HEK293 (cell line): ENCODE measurements at regions not wholly inside any gene's neighbourhood (a gene's known extent, or its start where the extent isn't known, plus 50 kb on each side); places are given as distances from the start of the nearest gene placed in this dataset.
"Not testable (repeated sequence)": the region's sequence is repeated elsewhere in the genome, so short reads cannot be mapped to it uniquely, and the experiment has no call there.

Source experiments
- CTCF ChIA-PET: fragments of 350-600 bp; formaldehyde crosslinking; extraction: SDS; loops from one replicate; lab custom pipeline; 2021; ENCODE audit warnings: antibody characterized with exemption; lab: Yijun Ruan, JAX
- POLR2A ChIA-PET: fragments of 300-600 bp; formaldehyde crosslinking; extraction: SDS; loops from one replicate; lab custom pipeline; 2020; ENCODE audit warnings: antibody characterized with exemption, inconsistent platforms; lab: Yijun Ruan, JAX
- H3K27ac ChIP-seq: fragments of 200-500 bp; sonication (Bioruptor generic); 2 replicates; pipeline ENCODE4 v1.5.1; 2014; ENCODE audit warnings: low read depth, low read length, control low read depth, inconsistent platforms; ENCODE audit errors: extremely low read depth
- H3K36me3 ChIP-seq, 2 experiments: fragments of 200-500 bp in 1 of 2; sonication (Bioruptor generic) in 1 of 2; 1 replicate in 1 of 2; 2 replicates in 1 of 2; pipeline ENCODE4 v1.5.1; 2014 to 2017; ENCODE audit warnings: inconsistent platforms in 2 of 2, low read length in 2 of 2; ENCODE audit not compliant: control insufficient read depth in 2 of 2, insufficient read depth in 1 of 2
- H3K4me1 ChIP-seq: fragments of 200-500 bp; sonication (Bioruptor generic); 2 replicates; pipeline ENCODE4 v1.5.1; 2014; ENCODE audit warnings: mild to moderate bottlenecking, low read length, inconsistent platforms; ENCODE audit not compliant: control insufficient read depth, insufficient read depth
- H3K4me3 ChIP-seq: 2 replicates; pipeline ENCODE4 v1.5.1; 2011; ENCODE audit warnings: low read depth, mild to moderate bottlenecking, control low read depth, low read length, moderate library complexity
- H3K9me3 ChIP-seq: fragments of 200-500 bp; sonication (Bioruptor generic); 2 replicates; pipeline ENCODE4 v1.5.1; 2014; ENCODE audit warnings: low read depth, low read length, inconsistent platforms; ENCODE audit not compliant: control insufficient read depth, insufficient read depth
- GFI1B ChIP-seq: fragments of 450-650 bp; formaldehyde crosslinking; IDR thresholded peaks from 2 replicates; pipeline ENCODE4 v1.5.1; 2016; ENCODE audit warnings: missing biosample characterization, missing genetic modification characterization
- GLI4 ChIP-seq: fragments of 450-650 bp; formaldehyde crosslinking; IDR thresholded peaks from 2 replicates; pipeline ENCODE4 v1.5.1; 2016; ENCODE audit warnings: missing biosample characterization, missing genetic modification characterization
- IKZF3 ChIP-seq: fragments of 450-650 bp; IDR thresholded peaks from 2 replicates; pipeline ENCODE4 v1.5.0; 2018; ENCODE audit warnings: missing biosample characterization, mild to moderate bottlenecking, missing genetic modification characterization, moderate library complexity
- SP7 ChIP-seq: fragments of 450-650 bp; formaldehyde crosslinking; IDR thresholded peaks from 2 replicates; pipeline ENCODE4 v1.5.1; 2016; ENCODE audit warnings: missing biosample characterization, missing genetic modification characterization
- ZNF133 ChIP-seq: fragments of 450-650 bp; formaldehyde crosslinking; IDR thresholded peaks from 2 replicates; pipeline ENCODE4 v1.5.1; 2016; ENCODE audit warnings: missing biosample characterization, missing genetic modification characterization
- ZNF157 ChIP-seq: fragments of 450-650 bp; formaldehyde crosslinking; IDR thresholded peaks from 2 replicates; pipeline ENCODE4 v1.5.1; 2016; ENCODE audit warnings: missing biosample characterization, missing genetic modification characterization
- ZNF16 ChIP-seq: fragments of 450-650 bp; formaldehyde crosslinking; IDR thresholded peaks from 2 replicates; pipeline ENCODE4 v1.5.1; 2016; ENCODE audit warnings: low read depth, missing biosample characterization, missing genetic modification characterization
- ZNF324 ChIP-seq: fragments of 450-650 bp; formaldehyde crosslinking; IDR thresholded peaks from 2 replicates; pipeline ENCODE4 v1.5.1; 2016; ENCODE audit warnings: missing biosample characterization, missing genetic modification characterization
- ZNF335 ChIP-seq: fragments of 450-650 bp; formaldehyde crosslinking; conservative IDR thresholded peaks from 2 replicates; pipeline ENCODE4 v1.5.1; 2016; ENCODE audit warnings: missing biosample characterization, missing genetic modification characterization
- ZNF416 ChIP-seq: fragments of 450-650 bp; formaldehyde crosslinking; IDR thresholded peaks from 2 replicates; pipeline ENCODE4 v1.5.1; 2016; ENCODE audit warnings: missing biosample characterization, missing genetic modification characterization
- ZNF433 ChIP-seq: fragments of 450-650 bp; formaldehyde crosslinking; IDR thresholded peaks from 2 replicates; pipeline ENCODE4 v1.5.1; 2016; ENCODE audit warnings: missing biosample characterization, missing genetic modification characterization, low read depth
- ZNF621 ChIP-seq: fragments of 450-650 bp; formaldehyde crosslinking; IDR thresholded peaks from 2 replicates; pipeline ENCODE4 v1.5.1; 2017; ENCODE audit warnings: missing biosample characterization, missing genetic modification characterization
- ZNF76 ChIP-seq: fragments of 450-650 bp; formaldehyde crosslinking; IDR thresholded peaks from 2 replicates; pipeline ENCODE4; 2016; ENCODE audit warnings: low read depth, missing biosample characterization, missing genetic modification characterization, borderline replicate concordance
- ZNF785 ChIP-seq: fragments of 450-650 bp; formaldehyde crosslinking; IDR thresholded peaks from 2 replicates; pipeline ENCODE4 v1.5.1; 2016; ENCODE audit warnings: missing biosample characterization, missing genetic modification characterization
- ZSCAN23 ChIP-seq: fragments of 450-650 bp; formaldehyde crosslinking; IDR thresholded peaks from 2 replicates; pipeline ENCODE4 v1.5.1; 2016; ENCODE audit warnings: missing biosample characterization, missing genetic modification characterization
- ZXDB ChIP-seq: fragments of 450-650 bp; formaldehyde crosslinking; IDR thresholded peaks from 2 replicates; pipeline ENCODE4 v1.5.1; 2016; ENCODE audit warnings: missing biosample characterization, missing genetic modification characterization
- TF ChIP-seq, protein P1 (sequence below): fragments of 450-650 bp; formaldehyde crosslinking; IDR thresholded peaks from 2 replicates; pipeline ENCODE4 v1.5.1; 2016; ENCODE audit warnings: missing biosample characterization, missing genetic modification characterization
- TF ChIP-seq, protein P2 (sequence below): fragments of 450-650 bp; formaldehyde crosslinking; IDR thresholded peaks from 2 replicates; pipeline ENCODE4 v1.5.1; 2016; ENCODE audit warnings: missing biosample characterization, missing genetic modification characterization
- TF ChIP-seq, protein P3 (sequence below): IDR thresholded peaks from 2 replicates; pipeline ENCODE4 v1.6.1; 2011; ENCODE audit warnings: mild to moderate bottlenecking, low read depth, low read length, borderline replicate concordance

DNA sequence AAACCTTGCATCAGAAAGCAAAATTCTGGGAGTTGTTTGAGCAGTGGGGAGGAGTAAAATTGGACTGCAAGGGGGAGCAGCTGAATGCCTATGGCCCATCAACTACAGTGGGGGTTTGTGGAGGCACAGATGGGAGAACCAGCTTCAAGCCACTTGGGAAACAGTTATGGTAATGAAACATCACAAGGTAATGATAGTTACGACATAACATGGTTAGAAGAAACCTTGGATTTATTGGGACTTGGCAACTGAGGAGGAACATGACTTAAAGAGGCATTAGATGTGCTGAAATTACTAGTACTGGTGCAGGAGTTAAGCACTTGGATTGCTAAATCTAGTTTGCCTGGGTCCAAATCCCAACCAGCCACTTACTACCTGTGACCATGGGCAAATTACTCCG is 868.4 kb downstream of the KCNMA1 start:
- ChIA-PET POLR2A (no interaction called here), CTCF (no interaction called here)
- H3K9me3 ChIP-seq, result peaks cover 1% of the 10 kb centered on the region; the same call in 1 of the 2 replicates
- H3K4me3 ChIP-seq, result no peak overlapping the region
- H3K27ac ChIP-seq, result no peak overlapping the region
- H3K36me3 ChIP-seq, result no peaks in the 10 kb centered on the region
- H3K4me1 ChIP-seq, result no peaks in the 10 kb centered on the region
- TF ChIP-seq, protein P1, sequence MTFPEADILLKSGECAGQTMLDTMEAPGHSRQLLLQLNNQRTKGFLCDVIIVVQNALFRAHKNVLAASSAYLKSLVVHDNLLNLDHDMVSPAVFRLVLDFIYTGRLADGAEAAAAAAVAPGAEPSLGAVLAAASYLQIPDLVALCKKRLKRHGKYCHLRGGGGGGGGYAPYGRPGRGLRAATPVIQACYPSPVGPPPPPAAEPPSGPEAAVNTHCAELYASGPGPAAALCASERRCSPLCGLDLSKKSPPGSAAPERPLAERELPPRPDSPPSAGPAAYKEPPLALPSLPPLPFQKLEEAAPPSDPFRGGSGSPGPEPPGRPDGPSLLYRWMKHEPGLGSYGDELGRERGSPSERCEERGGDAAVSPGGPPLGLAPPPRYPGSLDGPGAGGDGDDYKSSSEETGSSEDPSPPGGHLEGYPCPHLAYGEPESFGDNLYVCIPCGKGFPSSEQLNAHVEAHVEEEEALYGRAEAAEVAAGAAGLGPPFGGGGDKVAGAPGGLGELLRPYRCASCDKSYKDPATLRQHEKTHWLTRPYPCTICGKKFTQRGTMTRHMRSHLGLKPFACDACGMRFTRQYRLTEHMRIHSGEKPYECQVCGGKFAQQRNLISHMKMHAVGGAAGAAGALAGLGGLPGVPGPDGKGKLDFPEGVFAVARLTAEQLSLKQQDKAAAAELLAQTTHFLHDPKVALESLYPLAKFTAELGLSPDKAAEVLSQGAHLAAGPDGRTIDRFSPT (tag by site-specific recombination), result no peak
- no peak for TF ChIP-seq ZNF324 (tag by site-specific recombination)

DNA sequence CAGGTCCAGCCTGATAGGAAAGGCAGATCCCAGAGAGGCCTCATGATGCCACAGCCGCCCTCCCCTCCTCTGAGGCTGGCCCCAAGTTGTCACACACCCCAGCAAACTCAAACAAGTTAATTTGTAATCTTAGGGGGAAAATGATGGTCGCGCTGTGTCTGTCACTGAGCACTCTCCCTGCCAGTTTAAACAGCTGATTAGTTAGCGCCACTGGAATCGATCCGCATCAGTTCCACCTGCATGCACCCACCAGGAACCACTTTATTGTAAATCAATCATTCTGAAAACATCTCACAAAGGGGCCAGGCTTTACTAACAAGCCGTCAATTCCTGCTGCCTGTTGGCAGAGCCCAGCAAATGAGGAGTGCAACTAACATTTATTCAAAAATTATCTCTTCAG is 870.9 kb downstream of the KCNMA1 start:
- Histone ChIP-seq H3K4me3 (no peak overlapping the region), H3K27ac (no peak overlapping the region), H3K36me3 (no peaks in the 10 kb centered on the region), H3K4me1 (no peaks in the 10 kb centered on the region), H3K9me3 (no peaks in the 10 kb centered on the region)
- ChIA-PET CTCF (no interaction called here), POLR2A (no interaction called here)
- TF ChIP-seq ZXDB (tag by site-specific recombination) (no peak), GFI1B (tag by site-specific recombination) (no peak), GLI4 (tag by site-specific recombination) (no peak), ZNF133 (no peak), ZNF16 (no peak), ZNF416 (tag by site-specific recombination) (no peak), ZNF433 (tag by site-specific recombination) (no peak), ZSCAN23 (tag by site-specific recombination) (no peak)
- TF ChIP-seq, protein P2, sequence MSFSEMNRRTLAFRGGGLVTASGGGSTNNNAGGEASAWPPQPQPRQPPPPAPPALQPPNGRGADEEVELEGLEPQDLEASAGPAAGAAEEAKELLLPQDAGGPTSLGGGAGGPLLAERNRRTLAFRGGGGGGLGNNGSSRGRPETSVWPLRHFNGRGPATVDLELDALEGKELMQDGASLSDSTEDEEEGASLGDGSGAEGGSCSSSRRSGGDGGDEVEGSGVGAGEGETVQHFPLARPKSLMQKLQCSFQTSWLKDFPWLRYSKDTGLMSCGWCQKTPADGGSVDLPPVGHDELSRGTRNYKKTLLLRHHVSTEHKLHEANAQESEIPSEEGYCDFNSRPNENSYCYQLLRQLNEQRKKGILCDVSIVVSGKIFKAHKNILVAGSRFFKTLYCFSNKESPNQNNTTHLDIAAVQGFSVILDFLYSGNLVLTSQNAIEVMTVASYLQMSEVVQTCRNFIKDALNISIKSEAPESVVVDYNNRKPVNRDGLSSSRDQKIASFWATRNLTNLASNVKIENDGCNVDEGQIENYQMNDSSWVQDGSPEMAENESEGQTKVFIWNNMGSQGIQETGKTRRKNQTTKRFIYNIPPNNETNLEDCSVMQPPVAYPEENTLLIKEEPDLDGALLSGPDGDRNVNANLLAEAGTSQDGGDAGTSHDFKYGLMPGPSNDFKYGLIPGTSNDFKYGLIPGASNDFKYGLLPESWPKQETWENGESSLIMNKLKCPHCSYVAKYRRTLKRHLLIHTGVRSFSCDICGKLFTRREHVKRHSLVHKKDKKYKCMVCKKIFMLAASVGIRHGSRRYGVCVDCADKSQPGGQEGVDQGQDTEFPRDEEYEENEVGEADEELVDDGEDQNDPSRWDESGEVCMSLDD (tag by site-specific recombination), result no peak
- TF ChIP-seq, protein P3, sequence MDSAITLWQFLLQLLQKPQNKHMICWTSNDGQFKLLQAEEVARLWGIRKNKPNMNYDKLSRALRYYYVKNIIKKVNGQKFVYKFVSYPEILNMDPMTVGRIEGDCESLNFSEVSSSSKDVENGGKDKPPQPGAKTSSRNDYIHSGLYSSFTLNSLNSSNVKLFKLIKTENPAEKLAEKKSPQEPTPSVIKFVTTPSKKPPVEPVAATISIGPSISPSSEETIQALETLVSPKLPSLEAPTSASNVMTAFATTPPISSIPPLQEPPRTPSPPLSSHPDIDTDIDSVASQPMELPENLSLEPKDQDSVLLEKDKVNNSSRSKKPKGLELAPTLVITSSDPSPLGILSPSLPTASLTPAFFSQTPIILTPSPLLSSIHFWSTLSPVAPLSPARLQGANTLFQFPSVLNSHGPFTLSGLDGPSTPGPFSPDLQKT, result no peak

DNA sequence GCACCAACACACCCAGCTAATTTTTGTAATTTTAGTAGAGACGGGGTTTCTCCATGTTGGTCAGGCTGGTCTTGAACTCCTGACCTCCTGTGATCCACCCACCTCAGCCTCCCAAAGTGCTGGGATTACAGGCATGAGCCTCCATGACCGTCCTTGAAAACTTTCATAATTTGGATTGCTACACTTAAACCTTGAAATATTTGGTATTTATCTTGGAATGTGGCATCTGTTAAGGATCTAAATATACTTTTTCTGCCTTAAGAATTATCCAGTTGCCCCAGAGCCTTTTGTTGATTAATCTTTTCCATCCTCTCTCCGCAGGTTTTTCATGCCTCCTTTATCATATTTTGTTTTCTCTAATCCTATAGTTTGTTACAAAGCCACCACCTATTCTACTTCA is 872.7 kb downstream of the KCNMA1 start:
- H3K9me3 ChIP-seq, H3K27ac ChIP-seq, POLR2A ChIA-PET, H3K4me3 ChIP-seq, H3K36me3 ChIP-seq, H3K4me1 ChIP-seq, CTCF ChIA-PET: not testable (repeated sequence)

DNA sequence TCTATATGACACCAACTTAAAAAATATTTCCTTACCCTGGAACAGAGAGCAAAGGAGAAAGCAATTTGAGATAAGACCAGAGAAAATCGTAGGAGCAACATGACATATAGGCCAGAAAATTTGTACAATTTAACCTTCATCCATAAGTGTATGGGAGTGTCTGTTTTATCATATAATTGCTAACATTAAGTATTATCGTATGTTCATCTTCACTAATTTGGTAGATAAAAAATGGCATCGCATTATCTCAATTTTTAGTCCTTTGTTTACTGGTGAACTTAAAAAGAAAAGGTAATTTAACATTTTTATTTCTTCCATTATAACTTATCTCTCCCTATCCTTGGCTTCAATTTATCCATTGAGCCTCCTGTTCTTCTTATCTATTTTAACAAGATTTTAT is 873.4 kb downstream of the KCNMA1 start:
- Histone ChIP-seq H3K4me3 (no peak overlapping the region), H3K36me3 (no peaks in the 10 kb centered on the region), H3K9me3 (no peaks in the 10 kb centered on the region), H3K27ac (no peak overlapping the region), H3K4me1 (no peaks in the 10 kb centered on the region)
- ChIA-PET POLR2A (no interaction called here), CTCF (no interaction called here)
- TF ChIP-seq IKZF3 (tag by site-specific recombination) (no peak), ZNF157 (no peak), ZNF785 (no peak), ZNF76 (tag by site-specific recombination) (no peak), SP7 (tag by site-specific recombination) (no peak), ZNF621 (tag by site-specific recombination) (no peak), ZNF335 (no peak)
